ENCODE measurements at regions not wholly inside any gene's neighbourhood (a gene's known extent, or its start where the extent isn't known, plus 50 kb on each side); places are given as distances from the start of the nearest gene placed in this dataset.
"Not testable (repeated sequence)": the region's sequence is repeated elsewhere in the genome, so short reads cannot be mapped to it uniquely, and the experiment has no call there.

DNA sequence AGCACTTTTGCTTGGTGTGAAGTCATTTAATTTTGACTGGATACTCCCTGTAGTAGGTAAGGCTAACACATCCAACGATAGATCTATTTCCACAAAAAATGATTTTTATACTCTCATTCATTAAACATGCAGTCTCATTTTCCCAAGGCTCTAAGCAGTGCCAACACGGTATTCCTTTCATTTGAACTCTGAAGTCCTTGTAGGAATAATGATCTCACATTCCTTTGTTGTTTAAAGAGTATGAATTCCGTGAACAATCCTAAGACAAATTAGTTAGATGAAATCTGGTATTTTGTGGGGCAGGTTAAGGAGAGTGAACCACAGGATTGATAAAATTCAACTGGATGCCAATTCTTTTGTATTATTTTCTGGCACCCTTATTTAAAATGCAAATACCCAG, 66.6 kb downstream of the LACC1 start:
- DNase-seq: no peak

DNA sequence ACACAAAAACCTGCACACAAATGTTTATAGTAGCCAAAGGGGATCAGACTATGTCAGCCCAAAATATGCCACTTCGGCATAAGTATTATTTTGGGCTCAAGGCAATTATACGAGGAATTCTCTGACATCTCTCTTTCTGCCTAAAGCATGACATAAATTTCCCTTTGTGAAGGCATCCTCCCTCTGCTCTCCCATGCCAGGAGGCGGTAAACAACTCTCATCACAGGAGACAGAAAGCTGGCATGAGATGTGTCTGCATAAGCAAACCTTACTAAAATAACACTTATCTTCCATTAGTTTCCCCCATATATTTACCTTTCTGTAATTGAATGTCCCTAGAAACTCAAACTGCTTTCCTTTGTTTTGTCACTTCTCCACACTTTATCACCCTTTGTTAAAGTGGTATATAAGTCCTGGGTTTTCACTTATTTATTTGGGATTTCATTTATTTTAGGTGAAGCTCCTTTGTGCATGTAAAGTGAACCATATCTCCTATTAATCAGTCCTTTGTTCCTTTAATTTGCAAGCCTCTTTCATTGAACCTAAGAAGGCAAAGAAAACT, 68.3 kb downstream of the LACC1 start:
- no peak for DNase-seq

DNA sequence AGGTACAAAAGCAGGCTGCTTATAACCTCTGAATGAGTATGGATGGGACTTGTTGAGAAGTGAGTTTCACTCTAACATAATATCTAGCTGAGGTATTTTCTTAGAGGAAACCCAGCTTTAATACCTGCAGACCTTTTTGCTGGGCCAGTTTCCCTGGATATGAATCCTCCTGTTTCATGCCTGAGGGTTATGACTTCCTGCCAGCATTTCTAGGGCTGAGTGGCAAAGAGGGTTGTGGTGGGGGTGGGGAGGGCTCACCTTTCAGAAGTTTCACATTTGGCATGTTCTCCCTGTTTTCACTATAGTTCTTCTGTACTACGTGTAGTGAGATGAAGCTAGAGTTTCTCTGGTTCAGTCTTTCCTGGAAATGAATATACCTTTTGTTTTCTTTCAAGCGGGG, 73.7 kb downstream of the LACC1 start:
- no peak for DNase-seq

DNA sequence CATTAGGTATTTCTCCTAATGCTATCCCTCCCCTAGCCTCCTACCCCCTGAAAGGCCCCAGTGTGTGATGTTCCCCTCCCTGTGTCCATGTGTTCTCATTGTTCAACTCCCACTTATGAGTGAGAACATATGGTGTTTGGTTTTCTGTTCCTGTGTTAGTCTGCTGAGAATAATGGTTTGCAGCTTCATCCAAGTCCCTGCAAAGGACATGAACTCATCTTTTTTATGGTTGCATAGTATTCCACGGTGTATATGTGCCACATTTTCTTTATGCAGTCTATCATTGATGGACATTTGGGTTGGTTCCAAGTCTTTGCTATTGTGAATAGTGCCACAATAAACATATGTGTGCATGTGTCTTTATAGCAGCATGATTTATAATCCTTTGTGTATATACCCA, 77.3 kb downstream of the LACC1 start:
- DNase-seq: not testable (repeated sequence)

DNA sequence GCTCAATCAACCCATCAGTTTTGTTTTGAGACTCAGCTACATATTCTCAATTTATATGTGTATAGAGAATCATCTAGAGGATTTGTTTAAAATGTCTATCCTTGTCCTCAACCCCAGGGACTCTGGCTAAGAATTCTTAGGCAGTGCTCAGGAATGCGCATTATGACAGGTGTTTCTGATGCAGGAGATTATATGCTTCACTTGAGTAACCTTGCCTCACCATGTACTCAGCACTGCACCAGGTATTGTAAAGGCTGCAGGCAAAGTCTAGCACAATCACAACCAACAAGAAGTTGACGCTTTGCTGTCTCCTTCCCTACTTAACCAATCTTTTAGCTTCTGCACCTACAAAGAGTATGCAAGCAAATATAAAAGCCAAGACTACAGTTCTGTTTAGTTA, 79.6 kb downstream of the LACC1 start:
- DNase-seq: no peak

DNA sequence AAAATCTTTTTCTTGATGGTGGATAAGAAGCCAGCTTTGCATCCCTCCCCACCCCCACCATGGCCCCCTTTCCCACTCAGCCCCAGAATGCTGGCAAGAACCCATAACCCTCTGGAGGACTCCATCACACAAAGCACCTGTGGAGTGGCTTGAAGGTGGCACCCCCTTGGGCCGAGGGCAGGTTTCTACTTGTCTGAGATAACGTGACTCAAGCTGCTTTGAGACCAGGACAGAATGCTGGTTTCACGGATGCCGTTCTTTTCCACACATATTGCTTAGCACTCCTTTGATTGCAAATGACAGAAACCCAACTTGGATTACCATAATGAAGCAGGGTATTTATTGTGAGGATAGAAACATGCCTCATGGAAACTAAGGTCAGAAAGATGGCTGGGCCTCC, 82.2 kb downstream of the LACC1 start:
- no peak for DNase-seq

DNA sequence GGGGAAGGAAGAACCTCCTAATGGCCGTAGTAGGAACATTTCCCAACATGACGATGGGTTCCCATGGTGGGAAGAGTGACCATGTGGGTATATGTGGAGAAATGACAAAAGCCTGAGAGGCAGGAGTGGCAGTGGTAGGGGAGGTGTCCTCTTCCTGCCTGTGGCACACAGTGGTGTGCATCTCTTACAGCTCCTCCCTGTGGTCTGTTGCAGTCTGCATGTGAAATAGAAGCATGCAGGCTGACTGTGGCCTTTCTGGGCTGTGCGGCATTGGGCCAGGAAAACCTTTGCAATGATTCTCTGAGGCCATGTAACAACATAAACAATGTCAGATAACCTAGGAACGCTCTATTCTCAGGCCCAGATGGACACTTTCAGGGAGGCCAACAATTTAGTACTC, 84.0 kb downstream of the LACC1 start:
- DNase-seq: no peak

DNA sequence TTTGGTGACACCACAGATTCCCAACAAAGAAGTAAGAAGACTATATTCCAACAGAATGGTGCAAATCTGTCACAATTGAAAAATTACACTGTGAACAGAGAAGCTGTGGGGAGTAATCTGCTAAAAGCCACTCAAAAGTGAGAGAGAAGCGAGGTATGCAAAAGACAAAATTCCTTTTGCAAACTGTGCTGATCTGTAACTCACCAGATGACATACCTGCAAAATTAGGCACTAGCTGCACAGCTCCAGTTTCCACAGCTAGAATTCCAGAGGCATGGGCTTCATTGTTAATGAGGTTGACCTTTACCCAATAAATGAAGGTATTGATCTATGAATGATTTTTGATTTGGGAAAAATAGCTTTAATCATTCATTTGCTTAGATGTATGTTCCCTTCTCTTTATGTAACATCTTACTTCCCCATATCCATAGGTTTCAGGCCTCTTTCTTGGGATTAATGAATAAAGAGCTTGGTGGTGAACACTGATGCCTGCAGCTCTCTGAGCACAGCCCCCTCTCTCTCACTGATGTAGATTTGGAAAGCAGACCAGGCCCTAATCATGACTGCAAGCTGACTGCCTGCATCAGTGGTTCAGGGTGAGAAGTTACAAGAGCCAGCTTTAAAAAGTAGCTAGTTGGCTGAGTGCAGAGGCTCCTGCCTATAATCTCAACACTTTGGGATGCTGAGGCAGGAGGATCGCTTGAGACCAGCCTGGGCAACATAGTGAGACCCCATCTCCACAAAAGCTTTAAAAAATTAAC, 85.2 kb downstream of the LACC1 start:
- no peak for DNase-seq

DNA sequence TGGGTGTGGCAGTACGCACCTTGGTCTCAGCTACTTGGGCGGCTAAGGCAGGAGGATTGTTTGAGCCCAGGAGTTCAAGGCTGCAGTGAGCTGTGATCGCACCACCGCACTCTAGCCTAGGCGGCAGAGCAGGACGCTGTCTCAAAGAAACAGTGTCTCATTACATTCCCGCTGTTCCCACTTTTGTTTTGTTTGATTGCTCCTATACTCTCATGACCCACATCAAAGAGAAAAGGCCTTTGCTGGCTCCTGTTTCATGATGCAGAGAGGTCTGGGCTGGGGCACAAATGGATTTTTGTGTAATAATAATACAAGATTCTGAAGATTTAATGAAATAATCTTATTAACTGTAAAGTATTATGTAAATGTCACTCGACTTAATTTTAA, 85.7 kb downstream of the LACC1 start:
- DNase-seq: no peak

DNA sequence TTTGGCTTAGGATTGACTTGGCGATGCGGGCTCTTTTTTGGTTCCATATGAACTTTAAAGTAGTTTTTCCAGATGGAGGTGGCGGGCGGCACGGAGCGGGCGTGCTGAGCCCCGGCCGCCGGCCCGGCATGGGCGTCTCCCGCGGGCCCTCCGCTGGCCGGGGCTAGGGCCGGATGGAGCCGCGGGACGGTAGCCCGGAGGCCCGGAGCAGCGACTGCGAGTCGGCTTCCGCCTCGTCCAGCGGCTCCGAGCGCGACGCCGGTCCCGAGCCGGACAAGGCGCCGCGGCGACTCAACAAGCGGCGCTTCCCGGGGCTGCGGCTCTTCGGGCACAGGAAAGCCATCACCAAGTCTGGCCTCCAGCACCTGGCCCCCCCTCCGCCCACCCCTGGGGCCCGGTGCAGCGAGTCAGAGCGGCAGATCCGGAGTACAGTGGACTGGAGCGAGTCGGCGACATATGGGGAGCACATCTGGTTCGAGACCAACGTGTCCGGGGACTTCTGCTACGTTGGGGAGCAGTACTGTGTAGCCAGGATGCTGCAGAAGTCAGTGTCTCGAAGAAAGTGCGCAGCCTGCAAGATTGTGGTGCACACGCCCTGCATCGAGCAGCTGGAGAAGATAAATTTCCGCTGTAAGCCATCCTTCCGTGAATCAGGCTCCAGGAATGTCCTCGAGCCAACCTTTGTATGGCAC, 88.7 kb downstream of the LACC1 start:
- DNase-seq: not testable (repeated sequence)

DNA sequence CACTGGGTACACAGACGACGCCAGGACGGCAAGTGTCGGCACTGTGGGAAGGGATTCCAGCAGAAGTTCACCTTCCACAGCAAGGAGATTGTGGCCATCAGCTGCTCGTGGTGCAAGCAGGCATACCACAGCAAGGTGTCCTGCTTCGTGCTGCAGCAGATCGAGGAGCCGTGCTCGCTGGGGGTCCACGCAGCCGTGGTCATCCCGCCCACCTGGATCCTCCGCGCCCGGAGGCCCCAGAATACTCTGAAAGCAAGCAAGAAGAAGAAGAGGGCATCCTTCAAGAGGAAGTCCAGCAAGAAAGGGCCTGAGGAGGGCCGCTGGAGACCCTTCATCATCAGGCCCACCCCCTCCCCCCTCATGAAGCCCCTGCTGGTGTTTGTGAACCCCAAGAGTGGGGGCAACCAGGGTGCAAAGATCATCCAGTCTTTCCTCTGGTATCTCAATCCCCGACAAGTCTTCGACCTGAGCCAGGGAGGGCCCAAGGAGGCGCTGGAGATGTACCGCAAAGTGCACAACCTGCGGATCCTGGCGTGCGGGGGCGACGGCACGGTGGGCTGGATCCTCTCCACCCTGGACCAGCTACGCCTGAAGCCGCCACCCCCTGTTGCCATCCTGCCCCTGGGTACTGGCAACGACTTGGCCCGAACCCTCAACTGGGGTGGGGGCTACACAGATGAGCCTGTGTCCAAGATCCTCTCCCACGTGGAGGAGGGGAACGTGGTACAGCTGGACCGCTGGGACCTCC, 89.4 kb downstream of the LACC1 start:
- not testable (repeated sequence) for DNase-seq

DNA sequence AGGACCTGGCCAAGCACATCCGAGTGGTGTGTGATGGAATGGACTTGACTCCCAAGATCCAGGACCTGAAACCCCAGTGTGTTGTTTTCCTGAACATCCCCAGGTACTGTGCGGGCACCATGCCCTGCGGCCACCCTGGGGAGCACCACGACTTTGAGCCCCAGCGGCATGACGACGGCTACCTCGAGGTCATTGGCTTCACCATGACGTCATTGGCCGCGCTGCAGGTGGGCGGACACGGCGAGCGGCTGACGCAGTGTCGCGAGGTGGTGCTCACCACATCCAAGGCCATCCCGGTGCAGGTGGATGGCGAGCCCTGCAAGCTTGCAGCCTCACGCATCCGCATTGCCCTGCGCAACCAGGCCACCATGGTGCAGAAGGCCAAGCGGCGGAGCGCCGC, 90.2 kb downstream of the LACC1 start:
- DNase-seq: not testable (repeated sequence)

DNA sequence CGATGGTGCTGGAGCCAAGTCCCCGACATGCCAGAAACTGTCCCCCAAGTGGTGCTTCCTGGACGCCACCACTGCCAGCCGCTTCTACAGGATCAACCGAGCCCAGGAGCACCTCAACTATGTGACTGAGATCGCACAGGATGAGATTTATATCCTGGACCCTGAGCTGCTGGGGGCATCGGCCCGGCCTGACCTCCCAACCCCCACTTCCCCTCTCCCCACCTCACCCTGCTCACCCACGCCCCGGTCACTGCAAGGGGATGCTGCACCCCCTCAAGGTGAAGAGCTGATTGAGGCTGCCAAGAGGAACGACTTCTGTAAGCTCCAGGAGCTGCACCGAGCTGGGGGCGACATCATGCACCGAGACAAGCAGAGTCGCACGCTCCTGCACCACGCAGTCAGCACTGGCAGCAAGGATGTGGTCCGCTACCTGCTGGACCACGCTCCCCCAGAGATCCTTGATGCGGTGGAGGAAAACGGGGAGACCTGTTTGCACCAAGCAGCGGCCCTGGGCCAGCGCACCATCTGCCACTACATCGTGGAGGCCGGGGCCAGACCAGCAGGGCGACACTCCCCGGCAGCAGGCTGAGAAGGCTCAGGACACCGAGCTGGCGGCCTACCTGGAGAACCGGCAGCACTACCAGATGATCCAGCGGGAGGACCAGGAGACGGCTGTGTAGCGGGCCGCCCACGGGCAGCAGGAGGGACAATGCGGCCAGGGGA, 91.0 kb downstream of the LACC1 start:
- not testable (repeated sequence) for DNase-seq

DNA sequence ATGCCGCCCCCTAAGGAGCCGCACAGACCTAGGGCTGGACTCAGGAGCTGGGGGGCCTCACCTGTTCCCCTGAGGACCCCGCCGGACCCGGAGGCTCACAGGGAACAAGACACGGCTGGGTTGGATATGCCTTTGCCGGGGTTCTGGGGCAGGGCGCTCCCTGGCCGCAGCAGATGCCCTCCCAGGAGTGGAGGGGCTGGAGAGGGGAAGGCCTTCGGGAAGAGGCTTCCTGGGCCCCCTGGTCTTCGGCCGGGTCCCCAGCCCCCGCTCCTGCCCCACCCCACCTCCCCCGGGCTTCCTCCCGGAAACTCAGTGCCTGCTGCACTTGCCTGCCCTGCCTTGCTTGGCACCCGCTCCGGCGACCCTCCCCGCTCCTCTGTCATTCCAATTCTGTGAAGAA, 91.6 kb downstream of the LACC1 start:
- DNase-seq: not testable (repeated sequence)

DNA sequence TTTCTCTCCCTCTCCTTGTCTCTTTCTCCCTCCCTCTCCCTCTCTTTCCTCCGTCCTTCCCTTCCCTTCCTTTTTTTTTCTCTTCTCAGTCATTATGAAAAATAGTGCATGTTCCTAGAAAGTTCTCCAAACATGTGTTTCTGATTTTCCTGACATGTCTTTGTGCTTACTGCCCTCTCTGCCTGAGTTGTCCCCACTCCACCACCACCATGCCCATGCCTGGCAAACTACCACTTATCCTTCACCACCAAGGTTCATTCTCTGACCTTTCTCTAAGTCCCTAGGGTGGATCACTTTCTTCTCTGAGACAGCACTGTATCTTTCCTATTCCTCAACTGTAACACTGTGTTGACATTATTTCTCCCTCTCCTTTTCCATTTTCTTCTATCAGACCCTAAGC, 98.2 kb downstream of the LACC1 start:
- DNase-seq: no peak

DNA sequence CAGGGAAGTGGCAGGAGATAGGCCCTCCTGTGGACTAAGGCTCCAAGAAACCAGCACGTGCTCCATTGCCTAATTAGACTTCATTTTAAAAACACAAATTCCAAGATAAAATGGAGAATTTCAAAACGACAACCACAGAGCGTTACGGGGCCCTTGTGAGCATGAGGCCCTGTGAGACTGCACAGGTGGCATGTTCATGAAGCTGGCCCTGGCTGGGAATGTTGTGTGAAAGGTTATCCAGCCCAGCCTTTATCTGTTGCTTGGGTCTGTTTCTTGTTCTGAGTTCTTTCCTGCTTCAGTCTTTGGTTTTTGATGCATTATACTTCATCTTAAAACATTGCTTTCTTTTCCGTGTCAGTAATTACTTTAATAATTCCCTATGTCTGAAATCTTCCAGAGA, 99.0 kb downstream of the LACC1 start:
- DNase-seq: no peak

DNA sequence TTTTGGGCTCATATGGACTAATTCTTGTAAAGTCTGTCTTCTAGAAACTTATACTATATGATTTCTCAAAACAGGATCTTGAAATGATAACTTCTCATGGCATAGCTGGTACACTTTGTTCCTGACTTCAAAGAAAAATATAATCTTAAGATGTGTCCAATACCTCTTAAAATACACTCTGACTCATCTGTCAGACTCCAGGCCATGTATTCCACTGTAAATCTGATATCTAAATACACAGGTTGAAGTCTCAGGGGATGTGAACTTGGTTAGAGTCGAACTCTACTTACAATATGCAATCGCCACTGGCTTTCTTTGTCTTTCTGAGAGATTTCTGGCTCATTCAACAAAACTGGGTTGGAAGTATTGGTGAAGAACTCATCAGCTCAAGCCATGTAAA, 99.8 kb downstream of the LACC1 start:
- no peak for DNase-seq

DNA sequence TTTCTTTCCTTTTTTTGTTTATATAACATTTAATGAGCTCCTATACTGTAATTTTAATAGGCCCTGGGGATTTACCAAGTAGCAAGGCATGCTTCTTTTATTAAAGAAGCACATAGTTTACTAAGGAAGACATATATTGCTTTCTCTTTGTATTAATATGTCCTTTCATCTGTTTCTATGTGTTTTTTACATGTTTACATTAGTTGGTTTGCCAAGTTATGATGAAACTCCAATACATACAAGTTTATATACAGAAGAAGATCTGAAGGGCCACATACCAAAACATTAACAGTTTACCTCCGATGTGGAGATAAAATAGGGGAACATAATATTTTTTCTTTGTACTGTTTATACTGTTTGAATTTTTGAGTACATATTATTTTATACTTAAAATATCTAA, 100.9 kb downstream of the LACC1 start:
- DNase-seq: no peak

DNA sequence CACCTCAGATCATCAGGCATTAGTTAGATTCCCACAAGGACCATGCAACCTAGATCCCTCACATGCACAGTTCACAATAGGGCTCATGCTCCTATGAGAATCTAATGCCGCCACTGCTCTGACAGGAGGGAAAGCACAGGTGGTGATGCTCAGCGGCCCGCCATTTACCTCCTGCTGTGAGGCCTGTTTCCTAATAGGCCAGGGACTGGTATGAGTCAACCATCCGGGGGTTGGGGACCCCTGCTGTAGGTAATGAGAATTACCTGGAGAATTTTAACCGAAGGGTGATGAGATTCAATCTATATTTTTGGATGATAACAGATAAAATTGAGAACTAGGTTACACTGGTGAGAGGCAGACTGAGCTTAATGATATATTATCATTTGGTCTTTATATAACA, 101.4 kb downstream of the LACC1 start:
- no peak for DNase-seq

DNA sequence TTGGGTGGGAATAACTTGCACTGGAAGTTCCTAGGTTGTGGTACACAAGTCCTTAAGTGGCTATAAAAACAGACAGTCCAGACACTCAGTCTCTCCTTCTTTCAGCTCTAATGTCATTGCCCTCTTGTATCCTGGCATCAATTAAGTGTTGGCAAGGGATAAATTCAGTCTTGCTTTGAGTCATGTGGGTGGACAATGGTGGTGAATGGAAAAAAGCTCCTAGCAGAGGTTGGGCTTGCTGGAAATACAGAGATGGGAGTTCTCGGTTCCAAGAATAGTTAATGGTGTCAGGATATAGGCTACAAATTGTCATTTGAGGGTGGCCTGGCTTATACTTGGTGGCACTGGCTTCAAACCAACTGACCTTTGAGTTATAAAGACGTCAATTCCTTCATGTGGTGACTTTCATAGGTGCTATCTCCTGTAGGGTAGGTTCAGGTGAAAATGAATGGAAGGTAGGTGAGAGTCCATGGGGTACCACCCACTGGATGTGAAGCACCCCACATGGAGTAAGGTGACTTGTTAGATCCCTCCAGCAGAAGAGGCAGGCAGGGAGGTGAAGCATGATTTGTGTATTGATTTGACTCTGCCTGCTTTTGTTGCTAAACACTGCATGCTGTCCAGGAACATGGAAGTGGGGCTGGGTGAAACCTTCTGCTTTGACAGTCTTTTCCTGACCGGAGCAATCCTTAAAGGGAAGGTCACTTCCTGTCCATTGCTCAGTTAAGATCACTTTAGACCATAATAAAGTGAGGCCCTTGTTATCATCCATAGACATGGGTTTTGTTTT, 102.0 kb downstream of the LACC1 start:
- no peak for DNase-seq

DNA sequence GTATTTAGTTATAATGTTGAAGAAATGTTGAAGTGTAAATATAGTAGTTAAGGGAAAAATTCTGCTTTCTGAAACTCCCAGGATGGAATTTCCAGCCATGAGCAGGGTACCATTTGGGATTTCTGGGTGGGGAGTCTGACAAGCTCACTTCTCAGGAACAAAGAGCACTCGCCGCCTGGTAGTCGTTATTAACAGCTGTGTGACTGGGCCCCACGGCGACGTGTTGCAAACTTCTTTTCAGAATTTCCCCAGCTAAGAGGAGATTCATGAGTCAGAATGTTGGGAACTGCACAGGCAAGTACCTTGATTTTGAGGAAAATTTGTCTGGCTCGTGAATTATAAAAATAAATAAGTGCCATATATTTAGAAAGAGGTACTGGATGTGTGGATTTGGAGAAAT, 103.7 kb downstream of the LACC1 start:
- no peak for DNase-seq

DNA sequence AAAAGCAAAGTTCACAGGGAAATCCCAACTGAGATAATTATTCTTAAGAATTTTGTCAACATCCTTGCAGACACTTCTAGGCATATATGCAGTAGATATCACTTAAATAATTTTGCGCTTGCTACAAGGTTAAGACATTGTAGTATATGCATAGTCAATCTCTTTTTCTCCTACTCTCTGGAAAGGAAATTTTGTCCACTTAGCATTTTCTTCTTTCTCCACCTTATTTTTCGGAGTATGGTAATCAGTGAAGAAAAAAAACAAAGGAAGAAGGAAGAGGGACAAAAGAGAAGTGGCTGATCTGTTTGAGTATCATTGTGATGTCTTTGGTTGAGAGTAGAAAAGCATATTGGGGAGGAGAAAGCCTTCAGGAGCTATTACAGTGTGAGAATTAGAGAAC, 104.6 kb downstream of the LACC1 start:
- DNase-seq: no peak
